Head of caudate nucleus (tissue), 42 donors: ENCODE measurements at regions not wholly inside any gene's neighbourhood (a gene's known extent, or its start where the extent isn't known, plus 50 kb on each side); places are given as distances from the start of the nearest gene placed in this dataset.

Experiments used
- DNase-seq, 42 donors: peaks; one replicate each; pipeline versions ENCODE4 v3.0.0 to v3.0.0-alpha.2; 2020 to 2021; ENCODE audit warnings: mixed read lengths in 7 of 42
- intact Hi-C: fragments of 100-400 bp; cut with DNase I; formaldehyde crosslinking; loops from one replicate; pipeline ENCODE4 v1.15.0; 2022

DNA sequence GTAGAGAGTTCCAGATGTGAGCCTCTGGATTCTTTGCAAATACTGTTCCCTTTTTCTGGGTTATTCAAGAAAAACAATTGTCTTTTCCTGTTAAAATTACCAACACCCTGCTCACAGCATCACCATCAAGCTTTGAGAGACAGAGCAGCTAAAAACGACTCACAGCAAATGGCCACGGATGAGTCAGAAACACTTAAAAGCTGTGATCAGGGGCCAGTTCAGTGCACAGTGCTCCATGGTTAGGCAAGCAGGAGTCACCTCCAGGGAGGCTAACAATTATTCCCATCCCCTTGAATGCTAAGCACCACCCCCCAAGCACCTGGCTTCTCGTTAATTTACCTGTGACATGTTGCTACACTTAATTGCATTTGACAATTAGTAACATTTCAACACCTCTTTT lies 128.4 kb upstream of the CAMK1G start:
- no peak for DNase-seq
- intact Hi-C loops, result no loop called here

DNA sequence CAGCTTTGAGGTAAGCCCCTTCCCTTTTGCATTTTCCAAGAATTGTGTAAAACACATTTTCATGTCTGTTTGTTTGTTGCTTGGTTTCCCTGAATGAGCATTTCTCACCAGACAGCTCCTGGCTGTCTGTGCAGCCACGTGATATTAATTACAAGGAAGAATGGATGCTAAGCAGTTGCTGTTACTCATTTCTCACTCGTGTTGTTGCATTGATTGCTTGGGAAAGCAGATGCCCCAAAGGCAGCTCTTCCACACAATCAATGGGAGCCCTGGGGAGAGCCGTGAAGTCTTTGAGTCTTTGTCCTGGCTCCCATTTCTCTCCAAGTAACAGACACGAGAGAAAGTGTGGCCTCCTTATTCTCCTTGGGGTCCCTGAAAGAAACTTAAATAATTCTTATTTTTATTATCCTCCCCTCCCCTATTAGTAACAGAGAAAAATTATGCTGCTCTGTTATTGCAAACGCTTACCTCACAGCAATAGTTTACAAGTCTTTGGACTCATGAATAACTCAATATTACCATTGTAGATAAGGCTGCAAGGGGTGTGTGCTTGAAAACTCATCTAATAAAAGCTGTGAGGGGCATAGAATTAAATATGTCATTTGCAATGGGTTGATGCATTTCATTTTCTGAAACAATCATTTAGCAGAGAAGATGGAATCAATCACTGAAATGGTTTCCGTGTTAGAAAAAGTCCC lies 127.7 kb upstream of the CAMK1G start:
- intact Hi-C loops, result no loop called here
- no peak for DNase-seq

DNA sequence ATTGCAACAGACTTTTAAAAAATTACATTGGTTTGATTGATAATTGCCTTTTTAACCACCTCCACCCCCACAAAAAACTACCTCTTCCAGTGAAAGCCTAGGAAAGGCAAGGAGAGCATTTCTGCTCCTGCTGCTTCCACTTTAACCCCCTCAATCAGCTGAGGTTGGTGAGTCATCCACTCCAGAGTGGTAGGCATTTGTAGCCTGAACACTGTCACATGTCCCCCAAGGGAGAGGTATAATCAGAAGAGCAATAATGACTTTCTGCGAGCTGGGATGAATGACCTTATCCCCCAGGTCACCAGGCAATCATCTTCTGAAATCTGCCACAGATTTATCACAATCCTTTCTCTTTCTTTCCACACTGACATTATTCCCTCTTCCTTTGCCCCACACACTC lies 126.6 kb upstream of the CAMK1G start:
- peak; percentile 3 to 89 (median 57) for DNase-seq
- intact Hi-C loops, result no loop called here

DNA sequence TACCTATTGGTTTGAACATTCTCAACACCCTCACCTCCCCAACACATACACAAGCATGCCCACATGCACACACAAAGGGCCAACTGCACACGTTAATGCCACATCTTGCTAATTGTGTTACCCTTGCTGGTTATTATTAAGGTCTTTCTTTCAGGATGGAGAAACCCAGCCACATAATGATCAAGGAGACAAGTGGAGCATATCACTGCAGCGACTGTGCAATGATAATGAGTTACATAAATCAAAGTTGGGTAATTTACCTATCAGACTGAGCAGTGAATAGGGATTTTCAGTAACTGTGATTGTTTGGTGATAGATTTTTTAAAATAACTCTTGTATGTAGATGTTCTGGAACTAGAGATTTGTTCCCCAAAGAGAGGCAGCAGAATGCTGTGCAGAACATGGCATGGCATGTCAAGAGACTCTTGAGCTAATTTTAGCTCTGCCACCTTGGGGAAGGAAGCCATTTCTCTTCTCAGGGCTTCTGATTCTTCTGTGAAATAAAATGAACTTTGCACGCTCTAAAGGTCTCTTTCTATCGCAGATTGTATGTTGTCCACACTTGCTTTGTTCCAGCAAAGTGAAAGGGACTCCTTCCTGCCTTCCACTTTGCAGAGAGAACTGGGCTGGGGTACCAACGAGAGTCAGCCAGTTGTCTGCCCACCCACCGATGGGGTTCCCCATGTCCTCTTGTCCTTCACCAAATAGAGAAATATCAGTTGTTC lies 126.0 kb upstream of the CAMK1G start:
- DNase-seq, result no peak
- intact Hi-C loops, result no loop called here

DNA sequence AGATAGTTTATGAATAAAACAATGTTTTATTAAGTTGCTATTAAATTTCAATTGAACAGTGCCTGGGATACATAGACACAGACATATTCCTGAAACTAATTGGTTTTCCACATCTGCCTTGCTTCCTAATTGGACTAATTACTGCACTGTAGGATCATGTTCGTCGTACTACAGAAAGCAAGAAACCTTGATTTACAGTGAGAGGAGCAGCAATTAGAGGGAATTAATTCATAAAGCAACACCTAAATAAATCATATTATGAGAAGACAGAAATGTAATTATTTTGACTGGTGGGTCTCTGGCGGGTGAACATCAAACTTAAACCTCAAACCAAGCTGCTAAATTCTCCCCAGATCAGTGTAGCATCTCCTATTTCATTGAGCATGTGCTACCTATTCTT lies 124.6 kb upstream of the CAMK1G start:
- no peak for DNase-seq
- intact Hi-C loops, result no loop called here

DNA sequence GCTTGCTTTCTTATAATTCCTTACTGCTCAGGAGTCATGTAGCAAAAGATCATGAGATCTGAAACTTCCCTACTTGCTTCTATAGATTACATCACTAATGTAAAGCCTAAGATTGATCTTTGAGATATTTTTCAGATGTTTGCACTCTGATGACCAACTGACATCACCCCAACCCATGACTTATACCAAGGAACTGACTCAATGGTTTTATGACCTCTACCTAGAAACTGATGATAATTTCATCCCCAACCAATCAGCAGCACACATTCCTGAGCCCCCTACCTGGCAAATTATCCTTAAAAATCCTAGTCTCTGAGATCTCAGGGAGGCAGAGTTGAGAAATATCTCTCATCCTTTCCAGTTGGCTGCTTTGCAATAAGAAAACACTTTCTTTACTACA lies 122.3 kb upstream of the CAMK1G start:
- intact Hi-C loops, result no loop called here

DNA sequence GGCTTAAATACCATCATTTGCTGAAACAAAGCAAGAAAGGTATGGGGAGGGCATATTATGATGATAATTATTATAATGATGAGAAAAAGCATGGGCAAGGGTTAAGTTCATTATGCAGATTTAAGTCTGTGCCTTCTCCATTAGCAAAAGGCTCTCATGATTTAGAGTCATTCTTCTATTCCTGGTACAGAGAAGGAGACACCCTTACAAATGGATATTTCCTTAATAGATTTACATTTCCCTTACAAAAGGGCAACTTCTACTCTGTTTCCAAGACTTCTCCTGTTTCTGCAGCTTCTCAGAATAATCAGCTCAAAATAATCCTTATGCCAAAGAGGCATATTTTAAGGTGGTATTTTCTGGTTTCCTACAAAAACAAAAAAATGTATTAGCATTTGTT lies 121.1 kb upstream of the CAMK1G start:
- intact Hi-C loops, result no loop called here
- DNase-seq, result no peak

More for the DNA sequence above, 122.3 kb upstream of the CAMK1G start:
- DNase-seq, result no peak

DNA sequence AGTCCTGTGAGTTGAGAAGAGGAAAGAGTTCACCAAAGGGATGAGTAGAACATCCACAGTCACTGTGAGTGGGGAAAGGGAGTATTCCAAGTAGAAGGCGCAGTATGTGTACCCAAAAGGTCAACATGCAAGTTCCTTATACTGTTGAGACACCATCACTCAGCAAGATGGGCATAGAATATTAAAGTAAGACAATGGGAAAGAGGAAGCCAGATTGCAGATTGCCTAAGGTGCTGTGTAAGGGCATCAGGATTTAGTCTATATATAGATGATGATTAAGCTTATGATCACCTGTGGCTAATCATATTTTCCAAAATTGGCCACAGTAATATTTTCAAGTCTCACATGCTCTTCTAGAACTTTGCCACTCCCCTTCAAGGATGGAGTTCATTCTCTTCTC lies 120.1 kb upstream of the CAMK1G start:
- intact Hi-C loops, result no loop called here

DNA sequence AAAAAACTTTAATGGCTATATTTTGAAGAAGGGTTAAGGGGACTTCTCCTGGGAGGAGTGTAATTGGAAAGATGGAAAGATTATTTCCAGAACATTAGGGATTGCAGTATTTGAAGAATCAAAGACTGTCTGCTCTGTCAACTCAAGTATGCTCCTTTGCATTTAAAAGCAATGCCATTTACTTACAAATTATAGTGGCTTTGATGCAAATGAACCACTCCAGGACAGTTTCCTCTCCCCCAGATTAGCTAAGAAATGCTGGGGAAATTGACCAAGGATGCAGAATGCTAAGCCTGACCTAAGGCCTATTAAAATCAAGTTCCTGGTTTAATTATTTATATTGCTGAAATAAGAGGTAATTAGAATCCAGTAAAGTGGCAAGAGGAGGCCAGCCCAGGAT lies 110.5 kb upstream of the CAMK1G start:
- no peak for DNase-seq
- intact Hi-C loops, result no loop called here

More for the DNA sequence above, 120.1 kb upstream of the CAMK1G start:
- DNase-seq, result no peak

DNA sequence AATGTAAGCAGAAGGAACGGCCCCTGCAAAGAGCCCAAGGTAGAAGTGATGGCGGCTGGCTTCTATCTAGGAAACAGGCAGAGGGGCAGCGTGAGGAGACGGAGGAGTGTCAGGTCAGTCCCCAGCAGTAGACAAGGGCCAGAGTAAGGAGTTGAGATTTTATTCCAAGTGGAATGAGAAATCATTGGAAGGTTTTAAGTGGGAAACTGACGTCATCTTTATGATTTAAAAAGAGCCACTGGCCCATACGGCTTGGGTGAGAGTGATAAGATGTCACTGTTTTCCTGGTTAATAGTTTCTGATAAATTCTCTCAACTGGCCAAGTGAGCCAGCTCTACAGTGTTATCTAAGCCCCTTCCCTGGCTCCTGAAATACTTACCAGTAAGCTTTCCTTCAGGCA lies 103.2 kb upstream of the CAMK1G start:
- DNase-seq, result no peak
- intact Hi-C loops, result no loop called here

DNA sequence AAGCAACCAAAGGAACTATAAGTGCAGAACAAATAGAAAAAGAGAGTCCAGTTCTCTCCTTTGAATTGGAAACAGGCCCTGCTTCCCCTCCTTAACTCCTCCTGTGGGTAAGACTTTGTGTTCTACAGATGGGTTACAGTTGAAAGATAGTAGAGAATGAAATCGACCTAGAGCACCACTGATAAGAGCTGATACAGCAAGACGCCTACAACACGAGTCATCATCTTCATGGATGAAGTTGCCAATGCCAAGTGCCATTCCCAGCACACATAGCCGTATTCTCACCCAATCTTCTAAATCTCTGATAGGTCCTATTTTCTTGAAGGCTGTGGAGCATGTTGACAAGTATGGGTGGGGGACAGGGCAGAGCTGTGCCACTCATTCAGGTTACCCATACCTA lies 99.8 kb upstream of the CAMK1G start:
- DNase-seq, result no peak
- intact Hi-C loops, result no loop called here

DNA sequence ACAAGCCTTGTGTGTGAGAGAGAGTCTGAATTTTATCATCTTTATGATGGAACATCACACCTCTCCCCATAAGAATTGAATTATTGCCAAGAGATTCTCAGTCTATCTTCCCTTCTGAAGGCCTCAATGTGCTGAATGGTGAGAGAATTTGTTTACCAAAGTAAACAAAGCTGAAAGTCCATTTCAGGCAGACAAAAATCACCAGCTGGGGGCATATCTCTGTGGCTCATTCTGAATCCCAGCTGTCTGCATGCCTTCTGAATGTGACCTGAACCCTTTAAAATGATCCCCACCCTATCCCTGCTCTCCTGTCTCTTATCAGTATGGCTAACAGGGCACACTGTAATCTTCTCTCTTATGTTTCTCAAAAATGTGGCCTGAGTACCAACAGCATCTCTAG lies 99.1 kb upstream of the CAMK1G start:
- DNase-seq, result no peak

DNA sequence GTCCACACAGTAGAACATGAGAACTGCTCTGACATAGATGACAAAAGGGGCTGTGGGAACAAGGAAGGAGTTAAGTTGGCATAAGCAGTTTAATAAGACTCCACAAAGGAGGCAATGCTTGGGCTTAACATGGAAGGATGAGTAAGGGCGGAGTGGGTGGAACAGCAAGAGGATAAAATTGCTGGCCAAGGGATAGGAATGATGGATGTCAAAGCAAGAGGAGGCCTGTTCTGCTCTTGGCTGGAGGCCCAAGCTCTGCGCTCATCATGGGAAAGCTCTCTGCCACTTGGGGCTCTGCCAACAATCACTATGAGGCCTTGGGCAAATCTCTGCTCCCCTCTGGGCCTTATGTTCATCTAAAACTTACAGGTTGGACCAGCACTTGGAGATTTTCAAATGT lies 98.3 kb upstream of the CAMK1G start:
- intact Hi-C loops, result no loop called here
- peak in 9 of 42 donors; percentile 1 to 37 (median 8) for DNase-seq

More for the DNA sequence above, 99.1 kb upstream of the CAMK1G start:
- intact Hi-C loops, result no loop called here

DNA sequence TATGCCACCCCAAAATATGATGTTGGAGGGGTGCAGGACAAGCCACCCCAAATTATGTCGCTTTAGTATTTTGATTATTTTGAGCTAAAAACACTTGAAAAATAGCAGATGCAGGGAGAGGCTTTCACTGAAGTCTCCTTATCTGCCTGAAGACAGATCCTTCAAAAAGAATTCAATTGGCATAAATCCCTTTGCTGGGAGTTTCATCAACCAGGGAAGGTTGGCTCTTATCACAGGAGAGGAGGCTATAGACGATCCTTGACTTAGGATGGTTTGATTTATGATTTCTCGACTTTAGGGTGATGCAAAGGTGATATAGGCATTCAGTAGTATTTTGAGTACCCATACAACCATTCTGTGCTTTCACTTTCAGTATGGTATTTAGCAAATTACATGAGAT lies 97.8 kb upstream of the CAMK1G start:
- intact Hi-C loops, result no loop called here

DNA sequence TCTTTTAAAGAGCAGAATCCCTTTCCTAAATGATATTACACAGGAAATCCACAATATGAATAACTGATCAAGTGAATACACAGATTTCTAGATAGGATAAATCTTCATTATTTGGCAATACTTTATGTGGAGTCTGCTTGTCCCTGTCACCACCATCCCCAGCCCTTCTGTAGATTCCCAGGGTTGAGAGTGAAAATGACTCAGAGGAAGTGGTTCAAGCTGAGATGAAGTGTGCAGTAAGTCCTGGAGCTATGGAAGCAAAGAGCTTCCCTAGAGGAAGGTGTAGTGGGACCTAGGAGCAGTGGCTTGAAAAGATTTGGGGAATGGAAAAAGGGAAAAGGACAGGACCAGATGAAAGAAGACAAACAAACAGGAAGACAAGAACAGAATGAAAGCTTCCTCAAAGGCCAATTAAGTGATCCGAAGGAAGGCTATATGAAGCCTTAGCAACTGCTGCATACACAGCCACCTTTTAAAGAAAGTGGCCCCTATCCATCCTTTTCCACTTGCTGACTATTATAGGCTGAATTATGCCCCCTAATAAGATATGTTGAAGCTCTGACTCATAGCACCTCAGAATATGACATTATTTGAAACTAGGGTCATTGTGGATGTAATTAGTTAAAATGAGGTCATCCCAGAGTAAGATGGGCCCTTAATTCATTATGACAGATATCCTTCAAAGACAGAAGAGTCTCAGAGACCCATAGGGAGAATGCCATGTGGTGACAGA lies 96.5 kb upstream of the CAMK1G start:
- intact Hi-C loops, result no loop called here
- no peak for DNase-seq

More for the DNA sequence above, 97.8 kb upstream of the CAMK1G start:
- DNase-seq, result no peak

DNA sequence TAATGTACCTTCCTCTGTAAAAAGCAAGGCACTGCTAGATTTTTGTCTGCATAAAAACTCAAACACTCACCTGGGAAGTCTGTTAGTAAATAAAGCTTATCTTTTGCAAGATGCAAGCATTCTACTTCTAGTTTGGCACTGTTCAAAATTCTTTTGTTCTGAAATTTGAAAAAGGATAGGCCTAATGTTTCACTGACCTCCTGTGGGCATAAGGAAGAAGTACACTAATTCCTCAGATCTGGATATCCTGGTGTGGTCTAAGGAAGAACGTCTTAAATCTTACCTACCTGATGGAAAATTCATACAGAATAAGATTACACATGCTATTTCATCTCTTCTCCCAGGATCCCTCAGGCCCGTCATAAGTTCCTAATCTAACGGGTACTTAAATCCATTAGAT lies 93.5 kb upstream of the CAMK1G start:
- intact Hi-C loops, result no loop called here
- DNase-seq, result no peak

DNA sequence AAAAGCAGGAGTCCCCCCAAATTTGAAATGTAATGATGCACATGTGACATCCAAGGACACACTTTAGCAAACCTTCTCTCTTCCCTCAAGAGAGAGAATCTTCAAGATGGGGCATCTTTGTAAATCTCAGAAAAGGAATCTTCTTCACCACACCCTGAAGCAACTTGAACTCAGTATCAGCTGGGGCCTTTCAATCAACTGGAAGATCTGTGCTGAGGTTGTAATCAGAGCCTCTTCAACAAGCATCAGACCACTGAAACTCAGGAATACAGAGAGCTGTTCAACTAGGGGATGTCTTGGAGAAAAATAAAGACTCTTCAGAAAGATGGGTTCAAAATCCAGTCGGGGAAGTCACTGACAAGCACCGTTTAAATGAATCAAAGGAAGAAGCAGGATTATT lies 92.5 kb upstream of the CAMK1G start:
- no peak for DNase-seq
- intact Hi-C loops, result no loop called here

DNA sequence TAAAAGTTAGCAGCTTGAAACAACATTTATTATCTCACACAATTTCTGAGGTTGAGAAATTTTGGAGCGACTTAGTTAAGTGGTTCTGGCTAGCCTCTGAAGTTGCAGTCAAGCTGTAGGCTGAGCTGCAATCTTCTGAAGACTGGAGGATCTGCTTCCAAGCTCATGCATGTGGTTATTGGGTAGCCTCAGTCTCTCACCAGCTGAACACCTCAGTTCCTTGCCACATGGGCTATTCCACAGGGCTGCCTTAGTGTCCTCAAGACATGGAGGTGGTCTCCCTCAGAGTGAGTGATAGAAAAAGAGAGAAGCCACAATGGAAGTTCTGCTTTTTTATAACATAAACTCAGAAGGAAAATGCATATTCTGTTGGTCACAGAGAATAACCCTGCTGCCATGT lies 92.0 kb upstream of the CAMK1G start:
- DNase-seq, result no peak
- intact Hi-C loops, result no loop called here

DNA sequence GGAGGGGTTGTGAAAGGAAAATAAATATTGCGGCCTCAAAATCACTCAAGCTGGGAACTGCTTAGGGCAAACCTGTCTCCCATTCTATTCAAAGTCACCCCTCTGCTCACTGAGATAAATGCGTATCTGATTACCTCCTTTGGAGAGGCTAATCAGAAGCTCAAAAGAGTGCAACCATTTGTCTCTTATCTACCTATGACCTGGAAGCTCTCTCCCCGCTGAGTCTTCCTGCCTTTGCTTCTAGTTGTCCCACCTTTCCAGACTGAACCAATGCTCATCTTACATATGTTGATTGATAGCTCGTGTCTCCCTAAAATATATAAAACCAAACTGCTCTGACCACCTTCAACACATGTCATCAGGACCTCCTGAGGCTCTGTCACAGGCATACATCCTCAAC lies 91.6 kb upstream of the CAMK1G start:
- intact Hi-C loops, result no loop called here
- no peak for DNase-seq

DNA sequence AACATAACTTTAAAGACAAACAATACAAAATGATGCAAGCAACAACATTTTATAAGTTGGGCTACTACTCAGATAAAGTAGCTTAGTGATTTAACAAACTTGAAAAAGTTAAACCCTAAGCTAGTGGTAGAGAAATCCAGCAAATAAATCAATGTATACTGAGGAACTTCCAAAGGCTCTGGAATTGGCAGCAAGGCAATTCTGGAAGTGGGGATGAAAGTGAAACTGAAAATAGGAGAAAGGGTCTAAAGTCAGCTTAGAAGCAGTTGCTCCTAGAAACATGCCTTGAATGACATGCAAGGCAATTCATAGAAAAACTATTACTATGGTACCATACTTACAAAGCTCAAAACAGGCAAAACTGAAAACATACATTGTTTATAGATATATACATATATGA lies 90.0 kb upstream of the CAMK1G start:
- intact Hi-C loops, result no loop called here

More for the DNA sequence above, 90.0 kb upstream of the CAMK1G start:
- DNase-seq, result no peak
